Activated naive CD8-positive, alpha-beta T cell (primary cell): ENCODE measurements at regions not wholly inside any gene's neighbourhood (a gene's known extent, or its start where the extent isn't known, plus 50 kb on each side); places are given as distances from the start of the nearest gene placed in this dataset.
"Not testable (repeated sequence)": the region's sequence is repeated elsewhere in the genome, so short reads cannot be mapped to it uniquely, and the experiment has no call there.

ENCODE experiments used
- H3K27ac Mint-ChIP-seq: one replicate; pipeline ENCODE4 v1.8.0; 2021; ENCODE audit warnings: mixed read lengths
- H3K27me3 Mint-ChIP-seq: one replicate; pipeline ENCODE4 v1.8.0; 2021; ENCODE audit warnings: mixed read lengths
- H3K36me3 Mint-ChIP-seq: one replicate; pipeline ENCODE4 v1.8.0; 2021; ENCODE audit warnings: mixed read lengths
- H3K4me1 Mint-ChIP-seq: one replicate; pipeline ENCODE4 v1.8.0; 2021; ENCODE audit warnings: low read depth, mixed read lengths
- H3K4me3 Mint-ChIP-seq: one replicate; pipeline ENCODE4 v1.8.0; 2021; ENCODE audit warnings: mild to moderate bottlenecking, mixed read lengths
- H3K9me3 Mint-ChIP-seq: one replicate; pipeline ENCODE4 v1.8.0; 2021; ENCODE audit warnings: low read depth, mixed read lengths

DNA sequence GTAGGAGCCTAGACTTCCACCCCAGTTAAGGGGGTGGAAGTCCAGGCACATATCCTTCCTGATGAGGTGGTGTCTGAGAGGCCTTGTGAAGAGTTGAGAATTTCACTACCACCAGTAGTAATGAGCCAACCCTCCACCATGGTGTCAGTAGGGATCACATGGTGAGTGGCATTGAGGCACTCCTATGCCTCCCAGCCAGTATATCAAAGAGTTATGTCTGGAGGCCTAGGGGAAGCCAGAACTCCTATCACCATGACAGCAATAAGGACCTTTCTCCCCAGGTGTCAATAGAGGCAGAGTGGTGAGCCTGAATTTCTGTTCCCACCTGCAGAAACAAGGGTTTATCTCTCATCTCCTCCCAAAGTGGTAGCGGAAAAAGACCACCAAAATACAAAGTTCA lies 106.6 kb upstream of the ADTRP start:
- H3K36me3 Mint-ChIP-seq: peaks cover 3% of the 10 kb centered on the region
- H3K9me3 Mint-ChIP-seq: peaks cover 7% of the 10 kb centered on the region
- H3K4me1 Mint-ChIP-seq: peaks cover 3% of the 10 kb centered on the region
- H3K27ac Mint-ChIP-seq: no peak overlapping the region
- no peak overlapping the region for H3K4me3 Mint-ChIP-seq
- no peaks in the 10 kb centered on the region for H3K27me3 Mint-ChIP-seq

DNA sequence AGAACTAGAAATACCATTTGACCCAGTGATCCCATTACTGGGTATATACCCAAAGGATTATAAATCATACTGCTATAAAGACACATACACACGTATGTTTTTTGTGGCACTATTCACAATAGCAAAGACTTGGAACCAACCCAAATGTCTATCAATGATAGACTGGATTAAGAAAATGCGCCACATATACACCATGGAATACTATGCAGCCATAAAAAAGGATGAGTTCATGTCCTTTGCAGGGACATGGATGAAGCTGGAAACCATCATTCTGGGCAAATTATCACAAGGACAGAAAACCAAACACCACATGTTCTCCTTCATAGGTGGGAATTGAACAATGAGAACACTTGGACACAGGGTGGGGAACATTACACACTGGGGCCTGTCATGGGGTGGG lies 104.9 kb upstream of the ADTRP start:
- not testable (repeated sequence) for H3K4me3 Mint-ChIP-seq, H3K4me1 Mint-ChIP-seq, H3K27me3 Mint-ChIP-seq

DNA sequence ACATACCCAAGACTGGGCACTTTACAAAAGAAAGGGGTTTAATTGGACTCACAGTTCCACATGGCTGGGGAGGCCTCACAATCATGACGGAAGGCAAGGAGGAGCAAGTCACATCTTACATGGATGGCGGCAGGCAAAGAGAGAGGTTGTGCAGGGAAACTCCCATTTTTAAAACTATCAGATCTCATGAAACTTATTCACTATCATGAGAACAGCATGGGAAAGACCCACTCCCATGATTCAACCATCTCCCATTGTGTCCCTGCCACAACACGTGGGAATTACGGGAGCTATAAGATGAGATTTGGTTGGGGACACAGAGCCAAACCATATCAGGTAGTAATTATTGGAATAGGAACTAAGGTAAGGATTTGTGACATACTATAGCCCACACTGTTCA lies 101.6 kb upstream of the ADTRP start:
- H3K4me3 Mint-ChIP-seq, H3K27ac Mint-ChIP-seq, H3K9me3 Mint-ChIP-seq, H3K36me3 Mint-ChIP-seq, H3K27me3 Mint-ChIP-seq, H3K4me1 Mint-ChIP-seq: not testable (repeated sequence)

More for the DNA sequence above, 104.9 kb upstream of the ADTRP start:
- not testable (repeated sequence) for H3K9me3 Mint-ChIP-seq, H3K36me3 Mint-ChIP-seq, H3K27ac Mint-ChIP-seq

DNA sequence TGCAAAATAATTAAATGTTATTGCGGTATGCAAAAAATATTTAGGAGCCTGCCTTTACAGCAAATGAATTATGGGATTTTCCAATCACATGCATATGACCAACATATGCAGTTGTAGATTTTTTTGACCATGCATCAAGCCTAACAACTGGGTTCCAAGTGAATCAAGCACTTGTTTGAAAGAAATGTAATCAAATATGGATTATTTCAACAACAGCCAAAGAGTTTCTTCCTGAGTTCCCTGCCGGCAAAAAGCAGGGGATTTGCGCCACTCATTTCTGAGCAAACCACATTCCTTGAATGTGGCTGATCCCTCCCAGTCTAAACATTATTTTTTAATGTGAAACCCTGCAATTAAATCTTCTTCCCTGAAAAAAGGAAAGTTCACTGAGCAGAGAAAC lies 100.1 kb upstream of the ADTRP start:
- Mint-ChIP-seq H3K9me3 (peaks cover 7% of the 10 kb centered on the region), H3K4me3 (no peak overlapping the region), H3K27me3 (no peaks in the 10 kb centered on the region), H3K27ac (no peak overlapping the region), H3K4me1 (no peaks in the 10 kb centered on the region), H3K36me3 (peaks cover 3% of the 10 kb centered on the region)

DNA sequence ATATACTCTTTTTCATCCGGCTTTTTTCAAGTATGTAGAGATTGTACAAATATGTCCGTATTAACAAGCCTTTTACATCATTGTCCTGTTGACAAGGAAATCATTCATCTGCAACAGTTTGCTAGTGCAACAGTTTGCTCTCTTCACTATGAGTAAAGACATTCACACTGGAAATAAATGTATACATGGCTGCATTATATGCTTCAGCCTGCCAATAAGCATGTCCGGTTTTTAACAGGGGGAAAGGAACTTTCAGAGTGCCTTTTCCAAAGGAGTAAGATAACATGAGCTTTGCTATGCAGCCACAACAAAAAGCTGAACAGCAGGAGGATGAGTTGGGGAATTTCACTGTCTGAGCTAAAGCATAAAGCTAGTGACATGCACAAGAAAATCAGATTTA lies 99.4 kb upstream of the ADTRP start:
- no peaks in the 10 kb centered on the region for H3K27me3 Mint-ChIP-seq
- H3K4me3 Mint-ChIP-seq: no peak overlapping the region
- H3K36me3 Mint-ChIP-seq: peaks cover 3% of the 10 kb centered on the region

DNA sequence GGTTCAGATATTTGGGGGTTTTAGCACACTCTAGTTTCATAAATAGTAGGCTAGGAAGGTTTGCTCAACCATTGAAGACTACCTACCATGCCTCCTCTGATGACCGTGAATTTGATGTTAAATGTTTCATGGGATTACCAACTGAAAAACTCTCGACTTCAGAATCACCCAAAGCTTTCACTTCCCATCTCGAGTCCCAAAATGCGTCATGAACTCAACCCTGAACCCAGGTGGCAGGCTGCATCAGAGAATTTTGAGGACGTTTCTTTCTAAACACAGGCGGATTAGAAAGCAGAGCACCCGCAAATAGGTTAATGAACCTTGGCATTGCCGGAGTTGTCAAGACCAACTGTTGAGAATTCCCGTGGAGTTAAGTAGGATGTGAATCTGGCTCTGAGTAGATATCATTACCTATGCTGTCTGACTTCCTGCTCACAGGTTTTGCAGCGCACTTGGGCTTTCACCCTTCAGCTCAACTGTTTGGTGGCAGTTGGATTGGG lies 98.4 kb upstream of the ADTRP start:
- H3K4me3 Mint-ChIP-seq: no peak overlapping the region
- H3K36me3 Mint-ChIP-seq: peaks cover under 1% of the 10 kb centered on the region
- H3K27ac Mint-ChIP-seq: no peak overlapping the region
- H3K27me3 Mint-ChIP-seq: no peaks in the 10 kb centered on the region
- H3K9me3 Mint-ChIP-seq: peaks cover 4% of the 10 kb centered on the region
- no peaks in the 10 kb centered on the region for H3K4me1 Mint-ChIP-seq

More for the DNA sequence above, 99.4 kb upstream of the ADTRP start:
- Mint-ChIP-seq H3K9me3 (peaks cover 7% of the 10 kb centered on the region), H3K27ac (no peak overlapping the region), H3K4me1 (no peaks in the 10 kb centered on the region)

DNA sequence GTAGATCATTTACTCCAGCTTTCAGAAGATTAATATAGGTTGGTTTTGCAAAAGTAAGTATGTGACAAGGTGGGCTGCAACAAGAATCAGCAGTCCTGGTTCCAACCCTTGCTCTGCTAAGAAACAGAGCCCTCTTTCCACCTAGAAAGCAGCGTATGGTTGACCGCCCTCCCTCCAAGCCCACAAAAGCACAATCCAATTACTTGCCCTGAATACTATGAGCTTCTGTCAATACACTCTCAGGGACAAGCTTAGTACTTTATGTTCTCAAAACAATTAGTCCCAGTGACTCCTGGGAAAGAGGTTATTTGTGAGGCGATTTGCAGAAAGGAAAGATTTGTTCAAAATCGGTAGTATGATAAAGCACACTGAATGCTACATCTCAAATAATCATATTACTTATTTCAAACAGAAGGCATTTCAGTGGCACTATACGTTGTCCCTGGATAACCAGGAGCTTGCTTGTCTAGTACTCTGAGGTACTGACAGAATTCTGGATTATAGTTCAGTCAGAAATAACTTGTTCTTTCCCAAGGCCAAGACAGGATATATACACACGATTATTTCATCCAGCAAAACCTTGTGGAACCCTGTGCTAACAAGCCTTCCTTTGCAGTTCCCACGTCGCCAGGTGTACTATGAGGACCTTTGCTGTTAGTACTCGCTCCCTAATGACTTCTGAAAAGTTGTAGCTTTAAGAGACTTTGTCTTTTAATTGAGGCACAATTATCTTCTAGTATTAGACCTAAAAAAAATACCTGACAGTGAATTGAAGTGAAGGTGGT lies 96.9 kb upstream of the ADTRP start:
- Mint-ChIP-seq H3K36me3 (no peaks in the 10 kb centered on the region), H3K4me1 (no peaks in the 10 kb centered on the region), H3K4me3 (no peak overlapping the region), H3K27me3 (no peaks in the 10 kb centered on the region), H3K27ac (no peak overlapping the region), H3K9me3 (no peaks in the 10 kb centered on the region)

DNA sequence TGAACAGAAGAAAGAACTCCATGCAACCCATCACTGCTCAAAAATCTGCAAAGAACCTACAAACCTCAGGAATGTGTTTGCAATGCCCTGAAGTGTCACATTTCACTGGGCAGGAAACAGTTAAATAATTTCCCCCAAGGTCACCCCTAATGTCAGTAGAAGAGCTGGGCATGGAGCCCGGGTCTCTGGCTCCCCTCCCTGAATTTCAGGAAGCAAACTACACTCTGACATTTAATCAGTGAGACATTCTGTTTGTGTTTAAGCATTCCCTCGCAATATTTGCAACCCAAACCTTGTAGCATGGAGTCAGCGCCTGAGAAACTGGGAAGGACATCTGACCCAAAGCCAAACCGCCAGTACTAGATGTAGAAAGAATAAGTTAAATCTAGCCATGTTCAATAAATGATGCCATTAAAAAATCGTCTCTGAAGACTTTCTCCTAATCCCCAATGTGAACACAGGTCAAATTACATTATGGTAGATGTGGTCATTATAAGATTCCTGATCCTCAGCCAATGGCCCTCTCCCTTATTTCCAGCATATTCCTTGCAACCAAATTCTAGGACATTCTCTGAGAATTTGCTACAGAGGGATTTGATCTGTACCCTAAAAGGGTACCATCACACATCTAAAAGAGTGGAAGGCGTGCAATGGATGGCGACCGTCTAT lies 91.2 kb upstream of the ADTRP start:
- Mint-ChIP-seq H3K4me3 (no peak overlapping the region), H3K9me3 (no peaks in the 10 kb centered on the region), H3K27me3 (no peaks in the 10 kb centered on the region), H3K4me1 (no peaks in the 10 kb centered on the region), H3K27ac (no peak overlapping the region), H3K36me3 (no peaks in the 10 kb centered on the region)

DNA sequence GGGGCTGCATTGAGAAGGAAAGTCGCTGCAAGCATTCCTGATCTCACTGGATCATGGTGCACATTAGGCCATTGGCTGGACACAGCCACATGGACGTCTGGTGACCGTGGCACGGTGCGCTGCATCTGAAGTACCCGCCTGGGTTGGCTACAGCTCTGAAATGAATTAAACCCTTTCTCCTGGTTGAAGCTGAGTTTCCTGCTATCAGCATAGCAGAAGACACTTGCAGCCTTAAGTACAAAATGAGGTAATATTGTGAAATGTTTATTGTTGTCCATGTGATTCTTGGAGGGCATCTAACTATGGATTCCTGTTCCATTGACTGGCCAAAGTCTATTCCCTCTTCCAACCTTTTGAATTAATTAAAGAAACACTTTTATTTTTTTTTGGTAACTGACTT lies 89.8 kb upstream of the ADTRP start:
- H3K36me3 Mint-ChIP-seq: no peaks in the 10 kb centered on the region
- H3K9me3 Mint-ChIP-seq: no peaks in the 10 kb centered on the region
- H3K27ac Mint-ChIP-seq: no peak overlapping the region
- H3K4me3 Mint-ChIP-seq: no peak overlapping the region
- no peaks in the 10 kb centered on the region for H3K4me1 Mint-ChIP-seq
- H3K27me3 Mint-ChIP-seq: no peaks in the 10 kb centered on the region

DNA sequence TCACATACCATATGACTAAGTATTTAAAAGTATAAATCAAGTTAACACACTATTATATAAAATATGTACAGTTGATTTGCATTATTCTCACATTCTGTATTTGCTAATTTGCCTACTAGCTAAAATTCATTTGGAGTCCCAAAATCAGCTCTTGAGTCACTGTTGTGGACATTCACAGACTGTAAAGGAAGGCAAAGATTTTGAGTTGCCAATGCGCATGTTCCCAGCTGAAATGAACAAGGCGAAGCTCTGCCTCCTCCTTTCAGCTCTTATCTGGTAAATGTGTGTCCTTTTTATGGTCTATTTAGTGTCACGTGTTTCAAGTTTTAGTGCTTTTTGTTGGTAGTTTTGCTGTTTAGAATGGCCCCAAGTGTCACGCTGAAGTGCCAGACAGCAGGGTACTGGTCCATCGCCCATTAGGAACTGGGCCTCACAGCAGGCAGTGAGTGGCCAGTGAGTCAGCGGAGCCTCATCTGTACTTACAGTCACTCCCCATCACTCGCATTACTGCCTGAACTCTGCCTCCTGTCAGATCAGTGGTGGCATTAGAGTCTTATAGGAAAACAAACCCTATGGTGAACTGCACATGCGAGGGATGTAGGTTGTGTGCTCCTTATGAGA lies 87.2 kb upstream of the ADTRP start:
- no peaks in the 10 kb centered on the region for H3K4me1 Mint-ChIP-seq
- H3K27ac Mint-ChIP-seq: no peak overlapping the region
- H3K4me3 Mint-ChIP-seq: no peak overlapping the region
- H3K9me3 Mint-ChIP-seq: no peaks in the 10 kb centered on the region
- H3K36me3 Mint-ChIP-seq: no peaks in the 10 kb centered on the region
- no peaks in the 10 kb centered on the region for H3K27me3 Mint-ChIP-seq

DNA sequence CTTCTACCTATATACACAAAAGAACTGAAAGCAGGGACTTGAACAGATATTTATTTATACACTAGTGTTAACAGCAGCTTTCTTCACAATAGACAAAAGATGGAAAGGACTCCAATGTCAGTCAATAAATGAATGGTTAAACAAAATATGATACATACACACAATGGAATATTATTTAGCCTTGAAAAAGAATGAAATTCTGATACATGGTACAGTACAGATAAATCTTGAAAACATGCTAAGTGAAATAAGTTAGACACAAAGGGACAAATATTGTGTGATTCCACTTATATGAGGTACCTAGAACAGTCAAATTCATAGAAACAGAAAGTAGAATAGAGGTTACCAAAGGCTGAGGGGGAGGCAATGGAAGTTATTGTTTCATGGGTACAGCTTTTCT lies 79.8 kb upstream of the ADTRP start:
- H3K36me3 Mint-ChIP-seq: no peaks in the 10 kb centered on the region
- H3K4me1 Mint-ChIP-seq: peaks cover 4% of the 10 kb centered on the region
- no peak overlapping the region for H3K27ac Mint-ChIP-seq
- H3K4me3 Mint-ChIP-seq: no peak overlapping the region
- no peaks in the 10 kb centered on the region for H3K9me3 Mint-ChIP-seq
- H3K27me3 Mint-ChIP-seq: no peaks in the 10 kb centered on the region

DNA sequence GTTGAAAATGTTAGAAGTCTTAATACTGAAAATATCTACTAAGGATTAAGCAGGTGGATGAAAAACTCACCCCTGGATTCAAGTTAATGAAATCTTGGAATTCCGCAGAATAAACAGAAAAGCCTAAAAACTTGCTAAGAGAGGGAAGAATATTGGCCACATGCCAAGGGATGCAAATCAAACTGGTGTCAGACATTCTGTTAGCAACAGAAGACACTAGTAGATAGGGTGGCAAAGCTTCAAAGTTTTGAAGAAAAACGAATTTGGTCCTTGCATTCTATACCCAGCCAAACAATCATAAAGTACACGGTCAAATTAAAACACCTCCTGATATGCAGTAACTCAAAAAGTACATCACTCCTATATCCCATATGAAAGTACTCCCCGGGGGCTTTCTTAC lies 77.1 kb upstream of the ADTRP start:
- Mint-ChIP-seq H3K9me3 (no peaks in the 10 kb centered on the region), H3K36me3 (no peaks in the 10 kb centered on the region), H3K4me1 (peaks cover 4% of the 10 kb centered on the region), H3K4me3 (no peak overlapping the region), H3K27ac (no peak overlapping the region), H3K27me3 (no peaks in the 10 kb centered on the region)

DNA sequence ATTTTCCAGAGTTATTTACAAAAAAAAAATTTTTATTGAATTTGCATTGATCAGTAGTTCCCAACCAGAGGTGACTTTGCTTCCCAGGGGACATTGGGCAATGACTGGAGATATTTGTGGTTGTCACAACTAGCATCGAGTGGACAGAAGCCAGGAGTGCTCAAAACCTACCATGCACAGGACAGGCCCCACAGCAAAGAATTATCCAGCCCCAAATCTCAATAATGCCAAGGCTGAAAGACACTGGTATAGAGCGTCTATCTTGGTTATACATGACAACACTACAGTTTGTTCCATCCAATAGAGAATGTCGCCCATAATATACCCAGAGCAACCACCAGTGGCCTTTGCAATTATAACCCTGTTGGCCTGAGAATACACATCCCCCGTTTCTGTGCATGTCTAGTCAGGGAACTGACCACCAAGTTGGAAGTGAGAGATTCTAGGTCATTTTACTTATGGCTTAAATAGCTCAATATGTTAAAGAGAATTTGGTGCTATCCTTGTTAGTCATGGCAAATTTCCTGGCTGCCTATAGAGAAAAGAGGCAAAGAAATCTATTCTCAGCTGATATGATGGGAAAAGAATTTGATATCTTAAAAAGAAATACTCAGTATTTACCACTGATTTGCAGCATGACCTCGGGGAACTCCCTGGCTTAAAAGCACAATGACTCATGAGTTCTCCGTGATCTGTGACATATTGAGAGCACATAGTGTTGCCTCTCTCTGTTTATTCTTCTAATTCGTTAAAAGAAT lies 76.0 kb upstream of the ADTRP start:
- H3K9me3 Mint-ChIP-seq: no peaks in the 10 kb centered on the region
- no peak overlapping the region for H3K4me3 Mint-ChIP-seq

DNA sequence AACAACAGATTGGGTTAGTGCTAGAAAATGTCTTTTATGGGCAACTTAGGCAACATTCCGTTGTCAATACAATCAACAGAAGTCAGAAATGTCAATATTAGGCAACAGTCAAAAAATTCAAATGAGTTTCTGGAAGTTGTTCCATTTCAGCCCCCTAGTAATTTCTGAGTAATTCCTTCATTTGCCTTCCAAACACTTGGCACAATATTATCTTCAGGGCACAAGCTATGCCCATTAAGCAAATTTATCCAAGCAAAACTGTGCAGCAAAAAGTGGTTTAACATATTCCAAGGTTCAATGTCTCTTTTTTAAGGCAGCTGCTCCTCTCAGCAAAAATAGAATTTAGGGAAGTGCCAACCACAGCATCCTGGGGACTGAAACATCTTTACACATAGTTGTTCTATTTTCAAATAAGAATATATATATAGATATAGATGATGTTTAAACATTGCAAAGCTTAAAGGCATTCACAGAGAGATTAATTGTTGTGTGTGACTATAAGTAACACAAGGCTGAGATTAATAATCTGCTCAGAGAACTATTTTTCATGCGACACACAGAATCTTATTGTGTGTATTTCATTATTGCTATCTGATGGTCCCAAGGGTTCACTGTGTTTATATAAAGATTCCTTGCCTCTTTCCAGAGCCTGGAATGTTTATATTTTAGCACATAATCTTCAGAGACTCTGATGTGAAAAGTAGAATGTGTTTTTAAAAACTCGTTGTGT lies 75.2 kb upstream of the ADTRP start:
- no peak overlapping the region for H3K4me3 Mint-ChIP-seq
- H3K27ac Mint-ChIP-seq: no peak overlapping the region
- no peaks in the 10 kb centered on the region for H3K9me3 Mint-ChIP-seq
- H3K36me3 Mint-ChIP-seq: no peaks in the 10 kb centered on the region
- no peaks in the 10 kb centered on the region for H3K27me3 Mint-ChIP-seq
- H3K4me1 Mint-ChIP-seq: peaks cover 4% of the 10 kb centered on the region

More for the DNA sequence above, 76.0 kb upstream of the ADTRP start:
- Mint-ChIP-seq H3K27me3 (no peaks in the 10 kb centered on the region), H3K36me3 (no peaks in the 10 kb centered on the region), H3K4me1 (peaks cover 4% of the 10 kb centered on the region), H3K27ac (no peak overlapping the region)
